Activated effector memory CD4-positive, alpha-beta T cell treated with anti-CD3 and anti-CD28 coated beads, Interleukin-2, amount 50 U/mL, for 16 hours (primary cell): ENCODE measurements at regions not wholly inside any gene's neighbourhood (a gene's known extent, or its start where the extent isn't known, plus 50 kb on each side); places are given as distances from the start of the nearest gene placed in this dataset.
A peak's percentile ranks its signal among the peaks of the same experiment; 100 is the strongest.

Source experiments
- DNase-seq: peaks from one replicate; pipeline ENCODE4 v3.0.0-alpha.2; 2020

DNA sequence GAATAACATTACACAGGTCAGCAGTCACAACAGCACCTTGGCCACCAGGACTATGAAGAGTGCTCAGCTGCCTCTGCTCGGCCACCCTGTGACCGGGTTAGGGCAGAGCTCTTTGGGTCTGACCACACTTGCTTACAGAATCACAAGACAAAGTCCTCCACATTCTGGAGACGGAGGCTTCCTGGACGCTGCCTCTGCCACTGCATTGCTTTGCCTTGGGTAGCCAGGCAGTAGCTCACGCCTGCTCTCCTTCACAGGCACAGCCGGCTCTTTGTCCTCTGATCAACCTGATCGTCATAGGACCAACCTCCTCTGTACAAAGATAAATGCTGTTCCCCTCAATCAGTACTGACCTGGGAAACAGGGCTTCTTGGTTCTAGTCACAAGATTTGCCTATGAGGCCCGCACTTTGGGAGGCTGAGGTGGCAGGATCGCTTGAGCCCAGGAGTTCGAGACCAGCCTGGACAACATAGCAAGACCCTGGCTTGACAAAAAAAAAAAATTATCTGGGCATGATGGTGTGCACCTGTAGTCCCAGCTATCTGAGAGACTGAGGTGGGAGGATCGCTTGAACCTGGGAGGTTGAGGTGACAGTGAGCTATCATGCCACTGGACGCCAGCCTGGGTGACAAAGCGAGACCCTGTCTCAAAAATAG lies 128.4 kb upstream of the IER5L start:
- DNase-seq: peak; percentile 48

GRCh38 chr9:129305246-129305645 lies 127.2 kb upstream of the IER5L start:
- peak; percentile 44 for DNase-seq

- DNase-seq: no peak
Observed at GRCh38 chr9:129301941-129302340, 123.9 kb upstream of the IER5L start.

DNA sequence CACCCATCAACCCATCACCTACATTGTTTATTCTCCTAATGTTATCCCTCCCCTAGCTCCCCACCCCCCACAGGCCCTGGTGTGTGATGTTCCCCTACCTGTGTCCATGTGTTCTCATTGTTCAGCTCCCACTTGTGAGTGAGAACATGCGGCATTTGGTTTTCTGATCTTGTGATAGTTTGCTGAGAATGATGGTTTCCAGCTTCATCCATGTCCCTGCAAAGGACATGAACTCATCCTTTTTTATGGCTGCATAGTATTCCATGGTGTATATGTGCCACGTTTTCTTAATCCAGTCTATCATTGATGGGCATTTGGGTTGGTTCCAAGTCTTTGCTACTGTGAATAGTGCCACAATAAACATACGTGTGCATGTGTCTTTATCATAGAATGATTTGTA lies 118.1 kb upstream of the IER5L start:
- peak; percentile 34 for DNase-seq

GRCh38 chr9:129291041-129291501 lies 113.0 kb upstream of the IER5L start:
- DNase-seq: peak; percentile 42

- DNase-seq: peak; percentile 55
Observed at GRCh38 chr9:129290606-129291005, 112.5 kb upstream of the IER5L start.

GRCh38 chr9:129289883-129290282 lies 111.8 kb upstream of the IER5L start:
- DNase-seq: peak; percentile 37

GRCh38 chr9:129289131-129289731 lies 111.2 kb upstream of the IER5L start:
- peak; percentile 49 for DNase-seq

GRCh38 chr9:129287619-129288305 lies 109.7 kb upstream of the IER5L start:
- DNase-seq: peak; percentile 42

DNA sequence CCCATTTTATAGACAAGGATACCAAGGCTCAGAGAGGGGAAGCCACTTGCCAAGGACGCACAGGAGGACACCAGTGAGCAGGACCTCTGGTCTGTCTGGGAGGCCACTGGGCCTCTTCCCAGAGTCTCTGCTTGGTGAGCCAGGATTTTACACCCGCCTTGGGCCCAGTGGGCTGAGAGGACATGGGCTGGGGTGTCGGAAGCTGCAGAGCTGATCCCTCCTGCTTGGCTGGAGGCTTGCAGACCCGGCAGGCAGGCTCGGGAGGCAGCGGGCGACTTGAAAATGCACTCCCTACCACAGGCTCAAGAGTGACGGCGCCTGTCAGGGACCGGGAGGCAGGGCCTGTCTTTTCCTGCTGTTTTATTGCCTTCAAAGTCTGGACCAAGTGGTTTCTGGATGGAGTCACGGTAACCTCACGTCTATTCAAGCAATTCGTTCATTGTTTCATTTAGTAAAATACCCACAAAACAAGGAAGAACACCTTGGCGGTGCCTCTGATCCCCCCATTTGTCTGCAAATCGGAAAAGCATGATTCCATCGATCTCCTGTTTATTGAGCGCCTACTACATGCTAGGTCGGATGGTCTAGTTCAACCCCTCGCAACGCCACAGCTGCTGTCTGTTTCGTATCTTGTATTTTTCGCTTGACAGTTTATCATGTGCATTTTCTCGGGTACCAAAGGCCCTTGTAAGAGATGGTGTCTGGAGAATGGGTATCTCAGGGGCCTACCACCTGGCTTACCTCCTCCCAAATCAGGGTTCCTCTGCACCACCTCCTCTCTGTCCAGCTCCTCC lies 108.1 kb upstream of the IER5L start:
- peak; percentile 38 for DNase-seq

DNA sequence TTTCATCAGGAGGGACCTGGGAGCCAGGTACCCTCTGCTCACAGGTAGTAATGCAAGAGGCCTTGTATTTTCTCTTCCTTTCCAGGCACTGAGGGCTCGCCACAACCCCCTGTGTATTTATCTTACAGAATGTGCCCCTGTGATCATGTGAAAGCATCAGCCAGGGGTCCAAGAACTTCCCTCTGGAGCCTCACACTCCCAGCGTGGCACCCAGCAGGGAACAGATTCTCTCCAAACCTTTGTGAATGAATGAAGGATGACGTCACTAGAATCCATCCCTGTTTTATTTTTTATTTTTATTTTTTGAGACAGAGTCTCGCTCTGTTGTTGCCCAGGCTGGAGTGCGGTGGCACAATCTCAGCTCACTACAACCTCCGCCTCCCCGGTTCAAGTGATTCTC lies 107.3 kb upstream of the IER5L start:
- DNase-seq: peak; percentile 21

DNA sequence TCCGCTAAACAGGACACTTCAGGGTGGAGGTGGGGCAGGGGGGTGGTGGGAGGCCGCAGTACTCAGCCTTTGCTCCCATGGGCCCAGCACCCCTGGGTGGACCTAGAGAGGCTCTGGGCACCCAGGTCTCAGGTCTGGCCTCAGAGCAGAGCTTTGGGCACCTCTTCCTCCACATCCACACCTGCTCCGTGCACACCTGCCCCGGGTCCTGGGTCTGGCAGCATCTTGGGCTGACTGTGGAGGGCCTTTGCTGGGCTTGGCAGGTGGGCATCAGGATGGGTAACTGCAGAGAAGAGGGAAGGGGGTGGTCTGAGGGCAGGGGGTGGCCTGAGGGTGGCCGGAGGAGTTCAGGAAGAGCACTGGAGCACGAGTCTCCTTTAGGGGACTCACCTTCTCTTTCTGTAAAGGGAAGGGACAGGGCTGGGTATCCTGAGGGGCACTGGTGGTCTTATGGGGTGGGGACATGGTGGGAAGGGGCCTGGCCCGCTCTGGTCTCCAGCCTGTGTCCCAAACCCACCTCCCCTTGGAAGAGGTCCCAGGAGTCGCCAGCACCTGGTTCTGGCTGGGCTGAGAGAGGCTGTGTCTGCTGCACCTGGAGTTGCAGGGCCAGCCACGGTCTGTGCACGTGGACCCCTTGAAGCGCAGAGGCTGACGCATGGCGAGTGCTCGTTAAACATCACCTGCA lies 106.7 kb upstream of the IER5L start:
- peak; percentile 48 for DNase-seq

DNA sequence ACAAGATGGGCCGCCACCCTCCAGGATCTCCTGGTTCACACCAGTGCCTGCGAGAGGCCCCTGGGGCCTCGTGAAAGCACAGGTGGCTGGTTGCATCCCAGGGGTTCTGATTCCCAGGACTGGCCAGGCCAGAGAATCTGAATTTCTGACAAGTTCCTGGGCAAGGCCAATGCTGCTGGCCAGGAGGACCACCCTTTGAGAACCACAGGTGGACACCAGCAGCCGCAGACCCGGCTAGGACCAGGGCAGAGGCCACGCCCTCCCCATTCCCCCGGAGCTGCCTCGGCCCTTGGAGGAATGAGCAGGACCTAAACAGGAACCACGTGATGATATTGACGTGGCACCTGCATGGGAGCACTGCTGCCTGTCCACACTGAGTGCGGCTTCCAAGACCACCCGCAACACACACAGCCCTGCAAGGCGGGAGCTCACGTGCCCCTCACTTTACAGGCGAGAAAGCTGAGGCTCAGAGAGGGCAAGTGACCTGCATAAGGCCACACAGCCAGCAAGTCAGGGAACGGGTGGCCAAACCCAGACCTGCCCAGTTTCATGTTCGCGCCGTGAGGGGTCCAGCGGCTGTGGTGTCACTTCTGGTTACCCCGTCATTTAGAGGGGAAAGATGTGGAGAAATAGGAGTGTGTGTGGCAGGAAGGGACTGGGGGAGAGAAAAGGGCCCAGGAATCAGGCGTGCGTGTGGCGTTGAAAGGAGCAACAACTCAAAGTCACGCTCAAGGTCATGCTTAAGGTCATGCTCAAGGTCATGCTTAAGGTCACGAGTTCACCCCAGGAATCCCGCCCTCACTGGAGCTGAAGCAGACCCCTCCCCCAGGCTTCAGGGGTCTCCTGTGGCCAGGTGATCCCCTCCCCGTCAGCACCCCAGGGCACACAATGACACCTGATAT lies 105.9 kb upstream of the IER5L start:
- peak; percentile 58 for DNase-seq

DNA sequence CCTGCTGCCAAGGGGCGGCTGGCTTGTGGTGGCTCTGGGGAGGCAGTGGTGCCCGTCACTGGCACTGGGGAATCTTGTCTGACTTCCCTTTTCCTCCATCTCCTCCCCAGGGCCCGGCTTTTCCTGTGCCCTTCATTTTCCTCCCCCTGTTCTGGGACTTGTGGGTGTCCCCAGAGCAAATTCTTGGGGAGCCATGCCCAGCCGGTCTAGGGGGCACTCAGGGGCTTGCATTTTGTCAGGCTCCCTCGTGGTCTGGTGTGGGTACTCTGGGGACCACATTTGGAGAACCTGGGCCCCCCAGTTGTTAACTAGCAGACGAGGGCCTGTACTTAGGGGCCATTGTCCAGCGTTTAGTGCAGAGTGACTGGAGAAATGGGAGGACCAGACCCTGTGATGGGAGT lies 105.2 kb upstream of the IER5L start:
- peak; percentile 51 for DNase-seq

DNA sequence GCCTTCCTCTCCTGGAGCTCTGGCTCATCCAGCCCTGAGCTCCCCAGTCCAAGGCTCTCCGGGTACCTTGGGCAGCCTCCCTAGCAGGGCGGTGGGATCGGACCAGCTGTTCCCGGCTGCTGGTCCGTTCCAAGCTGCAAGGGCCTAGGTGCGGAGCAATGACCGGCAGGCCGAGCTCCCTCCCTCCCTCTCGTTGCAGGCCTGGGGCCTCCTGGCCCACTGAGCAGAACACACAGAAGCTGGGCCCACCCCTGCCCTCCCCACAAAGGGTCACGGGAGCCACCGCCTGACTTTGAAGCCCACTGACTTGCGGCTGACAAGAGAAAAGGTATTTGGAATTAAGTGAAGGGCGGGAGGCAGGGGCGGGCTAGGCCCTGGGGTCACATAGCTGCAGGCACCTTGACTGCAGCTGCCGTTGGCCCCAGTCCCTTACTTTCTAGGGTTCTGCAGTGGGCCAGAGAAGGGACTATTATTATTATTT lies 104.7 kb upstream of the IER5L start:
- peak; percentile 36 for DNase-seq

GRCh38 chr9:129282272-129282671 lies 104.2 kb upstream of the IER5L start:
- DNase-seq: peak; percentile 13

DNA sequence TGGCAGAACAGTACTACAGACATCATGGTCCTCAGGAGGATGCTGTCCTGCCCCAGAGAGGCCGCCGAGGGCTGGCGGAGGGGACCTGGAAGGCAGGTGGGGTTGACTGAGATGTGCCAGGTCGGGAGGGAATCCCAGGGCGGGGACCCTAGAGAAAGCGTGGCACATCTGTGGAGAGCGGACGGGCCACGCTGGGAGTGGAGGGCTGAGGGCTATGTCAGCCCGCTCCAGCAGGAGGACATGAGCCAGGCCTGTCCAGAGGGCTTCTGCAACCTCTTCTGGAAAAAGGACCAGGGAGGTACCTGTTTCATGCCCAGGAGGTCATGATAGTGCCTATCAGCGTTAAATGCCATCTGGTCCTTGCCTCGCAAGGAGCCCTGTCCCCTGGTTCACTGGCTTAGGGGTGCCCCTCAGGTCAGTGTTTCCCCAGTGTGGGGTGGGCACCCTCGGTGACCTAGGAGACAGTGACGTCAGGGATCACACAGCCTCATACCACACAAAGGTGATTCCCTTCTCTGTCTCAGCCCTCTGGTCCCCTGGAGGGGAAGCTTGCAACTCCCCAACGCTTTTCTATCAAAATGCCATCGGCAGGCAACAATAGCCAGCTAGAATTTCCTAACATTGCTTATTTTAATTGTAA lies 103.6 kb upstream of the IER5L start:
- DNase-seq: peak; percentile 50

GRCh38 chr9:129280623-129281271 lies 102.7 kb upstream of the IER5L start:
- peak; percentile 43 for DNase-seq

DNA sequence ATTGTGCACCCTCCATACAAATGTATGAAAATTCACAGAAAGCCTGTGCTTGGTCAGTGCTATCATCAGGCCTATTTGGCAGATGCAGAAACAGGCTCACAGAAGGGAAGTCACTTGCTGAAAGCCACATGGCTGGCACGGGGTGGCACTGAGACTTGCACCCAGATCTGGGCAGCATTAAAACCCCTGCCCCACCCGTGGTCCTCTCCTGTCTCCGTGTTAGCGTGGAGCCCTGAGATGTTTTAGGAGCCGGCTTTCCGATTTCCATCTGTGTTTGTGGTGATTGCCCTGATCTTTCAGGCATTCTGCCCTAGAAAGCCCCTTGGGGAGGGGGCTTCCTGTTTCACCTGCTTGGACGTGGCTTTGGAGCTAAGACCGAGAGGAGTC lies 102.2 kb upstream of the IER5L start:
- DNase-seq: peak; percentile 45
